B cell (primary cell): ENCODE measurements at regions not wholly inside any gene's neighbourhood (a gene's known extent, or its start where the extent isn't known, plus 50 kb on each side); places are given as distances from the start of the nearest gene placed in this dataset.

Experiments
- ATAC-seq: fragments of 200-7000 bp; cut with Tn5 transposase; one replicate; pipeline ENCODE4 v1.10.0; 2021; ENCODE audit warnings: low read depth, mild to moderate bottlenecking, moderate number of reproducible peaks, moderate library complexity
- CTCF ChIA-PET: fragments of 350-600 bp; sonication (Branson Sonifier 250); formaldehyde crosslinking; loops from one replicate; lab custom pipeline; 2021; ENCODE audit warnings: antibody characterized with exemption, inconsistent platforms; lab: Charles Lee
- POLR2A ChIA-PET: fragments of 350-600 bp; sonication (Branson Sonifier 250); formaldehyde crosslinking; loops from one replicate; lab custom pipeline; 2021; ENCODE audit warnings: antibody characterized with exemption; lab: Charles Lee
- DNase-seq: peaks from one replicate; pipeline ENCODE4 v3.0.0; 2013
- H2AFZ ChIP-seq: 2 replicates; pipeline ENCODE4 v1.6.1; 2012; ENCODE audit warnings: mild to moderate bottlenecking, low read depth, low read length; ENCODE audit not compliant: insufficient read depth, poor library complexity, severe bottlenecking
- H3K27ac ChIP-seq, 2 donors: 1 replicate in 1 of 2; 2 replicates in 1 of 2; pipeline ENCODE4 v1.5.1; 2012 to 2013; ENCODE audit warnings: low read length in 2 of 2, mild to moderate bottlenecking in 2 of 2, moderate library complexity in 1 of 2
- H3K27me3 ChIP-seq, 4 experiments: fragments of 200-600 bp in 1 of 4; sonication (generic) in 1 of 4; replicated peaks in 1 of 4; 1 replicate in 2 of 4; 2 replicates in 2 of 4; pipeline versions ENCODE4 v1.6.1 to v1.7.0; 2013 to 2016; ENCODE audit warnings: low read length in 3 of 4, mild to moderate bottlenecking in 2 of 4, mixed read lengths in 1 of 4, moderate library complexity in 1 of 4; ENCODE audit not compliant: insufficient read depth in 4 of 4, control insufficient read depth in 3 of 4; ENCODE audit errors: control extremely low read depth in 1 of 4
- H3K36me3 ChIP-seq, 2 experiments: replicated peaks in 1 of 2; 1 replicate in 1 of 2; 2 replicates in 1 of 2; pipeline versions ENCODE4 v1.6.1 to v1.7.1; 2013; ENCODE audit warnings: low read length in 1 of 2; ENCODE audit not compliant: insufficient read depth in 2 of 2, control insufficient read depth in 1 of 2; ENCODE audit errors: control extremely low read depth in 1 of 2, extremely low read depth in 1 of 2
- H3K4me1 ChIP-seq, 2 donors: fragments of 200-600 bp in 1 of 2; sonication (generic) in 1 of 2; 1 replicate in 1 of 2; 2 replicates in 1 of 2; pipeline versions ENCODE4 v1.5.1 to v1.6.1; 2013 to 2017; ENCODE audit warnings: low read length in 2 of 2; ENCODE audit not compliant: control insufficient read depth in 2 of 2, insufficient read depth in 2 of 2
- H3K4me2 ChIP-seq: replicated peaks from 2 replicates; pipeline ENCODE3; 2012; ENCODE audit warnings: mild to moderate bottlenecking, low read depth, low read length; ENCODE audit not compliant: poor library complexity, severe bottlenecking
- H3K4me3 ChIP-seq, 5 experiments: fragments of 200-600 bp in 1 of 5; sonication (generic) in 1 of 5; 1 replicate in 3 of 5; 2 replicates in 2 of 5; pipeline versions ENCODE4 v1.5.1 to v1.7.0; 2011 to 2016; ENCODE audit warnings: low read length in 4 of 5, mild to moderate bottlenecking in 4 of 5, low read depth in 2 of 5, control low read depth in 1 of 5, moderate library complexity in 1 of 5; ENCODE audit not compliant: insufficient read depth in 1 of 5; ENCODE audit errors: control extremely low read depth in 1 of 5, extremely low read depth in 1 of 5
- H3K79me2 ChIP-seq: fragments of 200-600 bp; sonication (generic); one replicate; pipeline ENCODE4 v1.6.0; 2016; ENCODE audit warnings: low read length; ENCODE audit not compliant: control insufficient read depth, insufficient read depth
- H3K9ac ChIP-seq: fragments of 200-600 bp; sonication (generic); 2 replicates; pipeline ENCODE4 v1.6.1; 2017; ENCODE audit warnings: mild to moderate bottlenecking, low read length, moderate library complexity
- H3K9me3 ChIP-seq, 3 donors: one replicate each; pipeline versions ENCODE4 v1.6.1 to v1.7.1; 2013; ENCODE audit warnings: low read length in 2 of 3; ENCODE audit not compliant: control insufficient read depth in 2 of 3, insufficient read depth in 1 of 3; ENCODE audit errors: control extremely low read depth in 1 of 3
- H4K20me1 ChIP-seq: 2 replicates; pipeline ENCODE4 v1.6.0; 2012; ENCODE audit warnings: mild to moderate bottlenecking, low read length; ENCODE audit not compliant: insufficient read depth, control insufficient read depth, poor library complexity, severe bottlenecking
- H3K27ac Mint-ChIP-seq: one replicate; pipeline ENCODE4 v1.8.0; 2021; ENCODE audit warnings: mixed read lengths
- H3K27me3 Mint-ChIP-seq: one replicate; pipeline ENCODE4 v1.8.0; 2021; ENCODE audit warnings: mixed read lengths
- H3K4me1 Mint-ChIP-seq: one replicate; pipeline ENCODE4 v1.8.0; 2021; ENCODE audit warnings: mixed read lengths
- H3K4me3 Mint-ChIP-seq: one replicate; pipeline ENCODE4 v1.8.0; 2021; ENCODE audit warnings: mixed read lengths
- H3K9me3 Mint-ChIP-seq: one replicate; pipeline ENCODE4 v1.8.0; 2022; ENCODE audit warnings: mixed read lengths; ENCODE audit not compliant: insufficient read depth
- EZH2 ChIP-seq: IDR thresholded peaks from 2 replicates; pipeline ENCODE4 v1.6.1; 2012; ENCODE audit warnings: borderline replicate concordance, low read depth, mild to moderate bottlenecking, moderate library complexity, low read length; ENCODE audit not compliant: insufficient read depth, poor library complexity, severe bottlenecking
- WGBS: methylation state at CpG from one replicate; pipeline ENCODE4 v1.1.5; 2013; ENCODE audit warnings: missing lambda C conversion rate; ENCODE audit not compliant: insufficient coverage; 5-methylcytosine and 5-hydroxymethylcytosine counted together
- intact Hi-C: fragments of 100-400 bp; cut with micrococcal nuclease; formaldehyde crosslinking; loops from one replicate; pipeline ENCODE4 v1.10.0; 2022
- TF ChIP-seq, protein P1 (sequence below): fragments of 200-600 bp; IDR thresholded peaks from one replicate; pipeline ENCODE4 v1.8.0; 2022; ENCODE audit warnings: antibody characterized with exemption, mild to moderate bottlenecking

DNA sequence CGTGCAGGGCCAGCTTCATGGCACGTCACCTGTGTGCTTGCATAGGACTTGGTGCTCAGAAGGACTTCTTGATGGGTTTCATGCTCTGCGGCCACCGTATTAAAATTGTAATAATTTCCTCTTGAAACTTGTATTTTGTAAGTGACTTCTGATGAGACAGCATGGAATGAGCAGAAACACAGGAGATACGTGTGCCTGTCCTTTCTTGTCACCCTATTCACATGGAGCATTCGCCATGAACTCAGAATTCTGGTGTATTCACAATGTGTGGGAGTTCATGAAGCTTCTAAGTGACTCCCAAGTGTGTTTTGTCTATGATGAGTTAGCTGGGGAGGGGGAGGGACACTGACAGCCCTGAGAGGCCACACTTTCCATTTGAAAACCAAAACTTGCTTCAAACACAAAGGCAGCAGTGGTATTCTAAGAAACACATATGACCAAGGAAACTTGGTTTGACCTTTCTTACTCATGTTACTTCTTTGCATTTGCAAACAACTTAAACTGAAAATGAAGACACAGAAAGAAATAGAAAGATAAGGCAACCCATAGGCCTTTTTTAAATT, 92.1 kb upstream of the NEDD9 start:
- H3K9me3 ChIP-seq, result no peaks in the 10 kb centered on the region
- no peak overlapping the region for H3K4me3 ChIP-seq
- peak; percentile 28 for ATAC-seq
- peaks cover 24 to 32% of the 10 kb centered on the region in 2 donors for H3K4me1 ChIP-seq
- peaks cover 55% of the 10 kb centered on the region for H3K4me1 Mint-ChIP-seq
- TF ChIP-seq EZH2, result no peak
- TF ChIP-seq, protein P1, sequence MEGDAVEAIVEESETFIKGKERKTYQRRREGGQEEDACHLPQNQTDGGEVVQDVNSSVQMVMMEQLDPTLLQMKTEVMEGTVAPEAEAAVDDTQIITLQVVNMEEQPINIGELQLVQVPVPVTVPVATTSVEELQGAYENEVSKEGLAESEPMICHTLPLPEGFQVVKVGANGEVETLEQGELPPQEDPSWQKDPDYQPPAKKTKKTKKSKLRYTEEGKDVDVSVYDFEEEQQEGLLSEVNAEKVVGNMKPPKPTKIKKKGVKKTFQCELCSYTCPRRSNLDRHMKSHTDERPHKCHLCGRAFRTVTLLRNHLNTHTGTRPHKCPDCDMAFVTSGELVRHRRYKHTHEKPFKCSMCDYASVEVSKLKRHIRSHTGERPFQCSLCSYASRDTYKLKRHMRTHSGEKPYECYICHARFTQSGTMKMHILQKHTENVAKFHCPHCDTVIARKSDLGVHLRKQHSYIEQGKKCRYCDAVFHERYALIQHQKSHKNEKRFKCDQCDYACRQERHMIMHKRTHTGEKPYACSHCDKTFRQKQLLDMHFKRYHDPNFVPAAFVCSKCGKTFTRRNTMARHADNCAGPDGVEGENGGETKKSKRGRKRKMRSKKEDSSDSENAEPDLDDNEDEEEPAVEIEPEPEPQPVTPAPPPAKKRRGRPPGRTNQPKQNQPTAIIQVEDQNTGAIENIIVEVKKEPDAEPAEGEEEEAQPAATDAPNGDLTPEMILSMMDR, result no peak
- H3K79me2 ChIP-seq, result peaks cover 99% of the 10 kb centered on the region
- H3K27ac Mint-ChIP-seq, result peak overlapping the region; percentile 74
- POLR2A ChIA-PET, result interaction anchor here (0.6 kb wide), 1 partner anchor 259 kb away, joined by 14 read pairs; no protein-coding TSS in a partner anchor
- no peak for DNase-seq
- peak overlapping the region in 1 of 2 donors; percentile 56 for H3K27ac ChIP-seq
- no peak overlapping the region for H2AFZ ChIP-seq
- H3K36me3 ChIP-seq, result peaks cover 0 to 44% of the 10 kb centered on the region in 2 experiments
- peaks cover 51% of the 10 kb centered on the region for H4K20me1 ChIP-seq
- H3K4me2 ChIP-seq, result peak overlapping the region; percentile 20
- no peaks in the 10 kb centered on the region for H3K9me3 Mint-ChIP-seq
- peak overlapping the region; percentile 52 for H3K4me3 Mint-ChIP-seq
- intact Hi-C loops, result no loop called here
- WGBS, result 77% methylated on average over 4 of the region's 6 CpGs
- no peak overlapping the region for H3K9ac ChIP-seq
- no peaks in the 10 kb centered on the region for H3K27me3 ChIP-seq
- no peaks in the 10 kb centered on the region for H3K27me3 Mint-ChIP-seq
- CTCF ChIA-PET, result interaction anchor here (1.3 kb wide), 1 partner anchor 10 kb away, joined by 3 read pairs; no protein-coding TSS in a partner anchor

- H3K4me3 Mint-ChIP-seq, result peak overlapping the region; percentile 52
- Histone ChIP-seq H3K79me2 (peaks cover 99% of the 10 kb centered on the region), H3K36me3 (peaks cover 2 to 44% of the 10 kb centered on the region in 2 experiments), H3K4me2 (no peak overlapping the region), H4K20me1 (peaks cover 52% of the 10 kb centered on the region), H3K9me3 (no peaks in the 10 kb centered on the region), H3K27me3 (no peaks in the 10 kb centered on the region), H3K4me1 (peaks cover 18 to 28% of the 10 kb centered on the region in 2 donors), H3K4me3 (no peak overlapping the region), H3K9ac (no peak overlapping the region), H3K27ac (peak overlapping the region; percentile 14 to 63), H2AFZ (no peak overlapping the region)
- DNase-seq (no peak), ATAC-seq (peak; percentile 33)
- no peak for TF ChIP-seq EZH2
- TF ChIP-seq, protein P1, result no peak
- ChIA-PET POLR2A (interaction anchor here (0.6 kb wide), 1 partner anchor 260 kb away, joined by 14 read pairs; no protein-coding TSS in a partner anchor), CTCF (interaction anchor here (0.6 to 1.3 kb wide), 4 partner anchors 9 to 172 kb away, joined by 3 read pairs; no protein-coding TSS in a partner anchor)
- no peaks in the 10 kb centered on the region for H3K27me3 Mint-ChIP-seq
- WGBS, result 96% methylated on average over 13 of the region's 16 CpGs
- intact Hi-C loops, result no loop called here
- peak overlapping the region; percentile 74 for H3K27ac Mint-ChIP-seq
- no peaks in the 10 kb centered on the region for H3K9me3 Mint-ChIP-seq
- peaks cover 53% of the 10 kb centered on the region for H3K4me1 Mint-ChIP-seq
Measured at GRCh38 chr6:11323666-11324452, 91.4 kb upstream of the NEDD9 start.
